Gastroesophageal sphincter (tissue), 4 donors: ENCODE measurements at regions not wholly inside any gene's neighbourhood (a gene's known extent, or its start where the extent isn't known, plus 50 kb on each side); places are given as distances from the start of the nearest gene placed in this dataset.
A peak's percentile ranks its signal among the peaks of the same experiment; 100 is the strongest.

Experiments
- ATAC-seq: fragments of 150-250 bp; one replicate; pipeline ENCODE4 v1.9.1; 2016; ENCODE audit warnings: mild to moderate bottlenecking, moderate library complexity
- H3K27ac ChIP-seq, 4 donors: fragments of 200-600 bp; sonication (generic) in 3 of 4; 1 replicate in 3 of 4; 2 replicates in 1 of 4; pipeline ENCODE4 v1.5.1; 2016 to 2019
- H3K27me3 ChIP-seq: fragments of 200-600 bp; sonication (generic); one replicate; pipeline ENCODE4 v1.5.1; 2019
- H3K36me3 ChIP-seq, 2 donors: fragments of 200-600 bp; sonication (generic); one replicate each; pipeline ENCODE4 v1.5.1; 2019; ENCODE audit warnings: control low read depth in 1 of 2
- H3K4me1 ChIP-seq, 3 donors: fragments of 200-600 bp; sonication (generic); 1 replicate in 2 of 3; 2 replicates in 1 of 3; pipeline ENCODE4 v1.5.1; 2016 to 2019; ENCODE audit warnings: control low read depth in 2 of 3
- H3K4me3 ChIP-seq, 2 donors: fragments of 200-600 bp; sonication (generic); one replicate each; pipeline ENCODE4 v1.5.1; 2019; ENCODE audit warnings: mild to moderate bottlenecking in 1 of 2, moderate library complexity in 1 of 2
- H3K9me3 ChIP-seq, 3 donors: fragments of 200-600 bp; sonication (generic); one replicate each; pipeline ENCODE4 v1.5.1; 2017 to 2019; ENCODE audit warnings: control low read depth in 2 of 3
- EP300 ChIP-seq: sonication (generic); formaldehyde crosslinking; IDR thresholded peaks from one replicate; pipeline ENCODE4 v1.6.1; 2017; ENCODE audit warnings: antibody characterized with exemption, mild to moderate bottlenecking
- POLR2A ChIP-seq, 2 donors: fragments of 450-650 bp; IDR thresholded peaks; one replicate each; pipeline ENCODE4 v1.6.1; 2017; ENCODE audit warnings: antibody characterized with exemption in 2 of 2, mild to moderate bottlenecking in 2 of 2, moderate library complexity in 1 of 2
- POLR2AphosphoS5 ChIP-seq: sonication (generic); formaldehyde crosslinking; IDR thresholded peaks from one replicate; pipeline ENCODE4 v1.6.1; 2017; ENCODE audit warnings: antibody characterized with exemption
- WGBS, 2 donors: methylation state at CpG; one replicate each; pipeline ENCODE4 v1.1.5; 2018; ENCODE audit warnings: low coverage in 1 of 2; 5-methylcytosine and 5-hydroxymethylcytosine counted together
- TF ChIP-seq, protein P1 (sequence below), 4 experiments: fragments of 200-600 bp in 2 of 4; fragments of 450-650 bp in 2 of 4; sonication (generic) in 1 of 4; IDR thresholded peaks; one replicate each; pipeline ENCODE4 v1.5.1; 2017 to 2019; ENCODE audit warnings: antibody characterized with exemption in 4 of 4, mild to moderate bottlenecking in 2 of 4, moderate library complexity in 2 of 4

DNA sequence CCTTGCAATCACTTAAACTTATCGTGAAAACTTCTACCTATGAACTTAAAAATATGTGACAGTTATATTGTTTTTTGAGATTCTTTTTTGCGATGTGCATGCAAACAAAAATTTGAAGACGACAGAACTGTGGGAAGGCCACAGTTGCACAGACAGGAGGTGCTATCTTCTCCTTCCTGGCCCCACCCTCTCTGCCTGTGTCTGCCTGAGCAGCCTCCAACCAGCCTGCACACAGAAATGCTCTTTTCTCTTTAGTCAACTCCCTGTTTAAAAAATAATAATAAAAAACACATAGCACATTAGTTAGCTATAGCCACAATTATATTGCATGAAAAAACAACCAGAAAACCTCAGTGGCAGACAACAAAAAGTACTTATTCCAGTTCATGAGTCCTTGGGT, 212.2 kb downstream of the ZNF621 start:
- WGBS, 2 donors: 82 to 88% methylated on average over 3 of the region's 3 CpGs
- Histone ChIP-seq H3K27ac (no peak overlapping the region), H3K4me3 (no peak overlapping the region), H3K4me1 (no peaks in the 10 kb centered on the region), H3K36me3 (no peaks in the 10 kb centered on the region), H3K27me3 (no peaks in the 10 kb centered on the region), H3K9me3 (no peaks in the 10 kb centered on the region)
- ATAC-seq: no peak
- TF ChIP-seq, protein P1, sequence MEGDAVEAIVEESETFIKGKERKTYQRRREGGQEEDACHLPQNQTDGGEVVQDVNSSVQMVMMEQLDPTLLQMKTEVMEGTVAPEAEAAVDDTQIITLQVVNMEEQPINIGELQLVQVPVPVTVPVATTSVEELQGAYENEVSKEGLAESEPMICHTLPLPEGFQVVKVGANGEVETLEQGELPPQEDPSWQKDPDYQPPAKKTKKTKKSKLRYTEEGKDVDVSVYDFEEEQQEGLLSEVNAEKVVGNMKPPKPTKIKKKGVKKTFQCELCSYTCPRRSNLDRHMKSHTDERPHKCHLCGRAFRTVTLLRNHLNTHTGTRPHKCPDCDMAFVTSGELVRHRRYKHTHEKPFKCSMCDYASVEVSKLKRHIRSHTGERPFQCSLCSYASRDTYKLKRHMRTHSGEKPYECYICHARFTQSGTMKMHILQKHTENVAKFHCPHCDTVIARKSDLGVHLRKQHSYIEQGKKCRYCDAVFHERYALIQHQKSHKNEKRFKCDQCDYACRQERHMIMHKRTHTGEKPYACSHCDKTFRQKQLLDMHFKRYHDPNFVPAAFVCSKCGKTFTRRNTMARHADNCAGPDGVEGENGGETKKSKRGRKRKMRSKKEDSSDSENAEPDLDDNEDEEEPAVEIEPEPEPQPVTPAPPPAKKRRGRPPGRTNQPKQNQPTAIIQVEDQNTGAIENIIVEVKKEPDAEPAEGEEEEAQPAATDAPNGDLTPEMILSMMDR (IDR thresholded peaks at IDR 0.05): no peak
- TF ChIP-seq POLR2A (IDR thresholded peaks at IDR 0.05) (no peak), EP300 (no peak), POLR2AphosphoS5 (no peak)

DNA sequence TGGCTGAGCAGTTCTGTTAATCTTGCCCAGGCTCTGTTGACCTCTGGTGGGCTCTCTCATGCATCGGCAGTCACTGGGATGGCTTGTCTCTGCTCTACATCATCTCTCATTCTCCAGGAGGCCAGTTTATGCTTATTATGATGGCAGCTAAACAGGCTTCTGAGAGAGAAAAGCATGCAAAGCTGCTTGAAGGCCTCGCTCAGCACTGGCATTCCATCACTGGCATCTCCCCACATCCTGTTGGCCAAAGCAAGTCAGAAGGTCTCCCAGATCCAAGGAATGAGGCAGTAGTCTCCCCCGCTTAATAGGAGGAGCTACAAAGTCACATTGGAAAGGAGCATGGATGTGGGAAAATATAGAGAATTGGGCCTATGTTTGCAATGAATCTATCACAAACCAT, 212.6 kb downstream of the ZNF621 start:
- H3K36me3 ChIP-seq: no peaks in the 10 kb centered on the region
- H3K9me3 ChIP-seq: no peaks in the 10 kb centered on the region
- H3K4me1 ChIP-seq: no peaks in the 10 kb centered on the region
- H3K27ac ChIP-seq: no peak overlapping the region
- H3K27me3 ChIP-seq: no peaks in the 10 kb centered on the region
- TF ChIP-seq, protein P1 (IDR thresholded peaks at IDR 0.05): no peak
- TF ChIP-seq POLR2A (IDR thresholded peaks at IDR 0.05) (no peak), EP300 (no peak), POLR2AphosphoS5 (no peak)
- no peak overlapping the region for H3K4me3 ChIP-seq
- WGBS, 2 donors: 82 to 86% methylated on average over 2 to 3 of the region's 3 CpGs
- no peak for ATAC-seq

DNA sequence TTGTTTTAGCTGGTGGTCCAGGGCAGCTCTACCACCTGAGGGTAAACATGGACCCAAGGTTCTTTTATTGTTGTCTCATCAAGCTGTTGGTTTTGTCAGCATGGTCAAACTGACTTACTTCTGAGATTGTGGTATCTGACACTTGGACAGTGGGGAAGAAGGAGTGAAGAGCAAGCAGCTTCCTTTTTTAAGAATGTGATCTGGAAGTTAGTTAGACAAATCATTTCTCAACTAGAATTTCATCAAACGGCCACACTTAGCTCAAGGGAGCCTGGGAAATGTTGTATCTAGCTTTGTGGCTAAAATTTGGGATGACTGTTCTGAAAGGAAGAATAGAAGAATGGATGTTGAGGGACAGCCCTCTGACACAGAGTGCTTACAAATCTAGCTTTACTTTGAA, 215.2 kb downstream of the ZNF621 start:
- no peaks in the 10 kb centered on the region for H3K36me3 ChIP-seq
- TF ChIP-seq, protein P1 (IDR thresholded peaks at IDR 0.05): no peak
- TF ChIP-seq POLR2A (IDR thresholded peaks at IDR 0.05): no peak
- TF ChIP-seq EP300: no peak
- no peak for TF ChIP-seq POLR2AphosphoS5
- 50 to 100% methylated on average over 1 of the region's 1 CpG for WGBS, 2 donors
- H3K9me3 ChIP-seq: no peaks in the 10 kb centered on the region
- ATAC-seq: no peak
- no peaks in the 10 kb centered on the region for H3K27me3 ChIP-seq
- H3K4me1 ChIP-seq: no peaks in the 10 kb centered on the region
- H3K4me3 ChIP-seq: no peak overlapping the region
- no peak overlapping the region for H3K27ac ChIP-seq

DNA sequence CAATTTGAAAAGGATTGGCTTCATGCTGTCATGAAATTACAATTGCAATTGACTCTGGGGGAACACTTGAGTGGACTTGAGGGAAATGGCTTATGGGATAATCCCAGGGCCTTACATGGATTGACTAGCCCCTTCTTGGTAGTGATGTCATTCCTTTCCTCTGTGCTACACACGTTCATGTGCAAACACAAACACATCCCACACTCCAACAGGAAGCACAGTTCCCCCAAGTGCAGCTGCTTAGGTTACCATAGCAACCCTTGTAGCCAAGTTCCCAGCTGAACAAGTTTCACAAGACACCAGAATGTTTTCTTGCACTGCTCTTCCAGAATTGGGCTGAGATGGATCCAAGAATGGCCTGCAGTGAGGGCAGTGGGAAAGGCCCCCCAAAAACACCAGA, 217.0 kb downstream of the ZNF621 start:
- Histone ChIP-seq H3K36me3 (no peaks in the 10 kb centered on the region), H3K9me3 (no peaks in the 10 kb centered on the region), H3K4me1 (no peaks in the 10 kb centered on the region), H3K4me3 (no peak overlapping the region), H3K27me3 (no peaks in the 10 kb centered on the region), H3K27ac (no peak overlapping the region)
- peak; percentile 85 for ATAC-seq
- TF ChIP-seq POLR2AphosphoS5 (no peak), POLR2A (IDR thresholded peaks at IDR 0.05) (no peak), EP300 (no peak)
- TF ChIP-seq, protein P1 (IDR thresholded peaks at IDR 0.05): no peak
- WGBS, 2 donors: 14% methylated on average over 1 of the region's 1 CpG; no CpG with 5 or more reads in 1 of the 2 donors

DNA sequence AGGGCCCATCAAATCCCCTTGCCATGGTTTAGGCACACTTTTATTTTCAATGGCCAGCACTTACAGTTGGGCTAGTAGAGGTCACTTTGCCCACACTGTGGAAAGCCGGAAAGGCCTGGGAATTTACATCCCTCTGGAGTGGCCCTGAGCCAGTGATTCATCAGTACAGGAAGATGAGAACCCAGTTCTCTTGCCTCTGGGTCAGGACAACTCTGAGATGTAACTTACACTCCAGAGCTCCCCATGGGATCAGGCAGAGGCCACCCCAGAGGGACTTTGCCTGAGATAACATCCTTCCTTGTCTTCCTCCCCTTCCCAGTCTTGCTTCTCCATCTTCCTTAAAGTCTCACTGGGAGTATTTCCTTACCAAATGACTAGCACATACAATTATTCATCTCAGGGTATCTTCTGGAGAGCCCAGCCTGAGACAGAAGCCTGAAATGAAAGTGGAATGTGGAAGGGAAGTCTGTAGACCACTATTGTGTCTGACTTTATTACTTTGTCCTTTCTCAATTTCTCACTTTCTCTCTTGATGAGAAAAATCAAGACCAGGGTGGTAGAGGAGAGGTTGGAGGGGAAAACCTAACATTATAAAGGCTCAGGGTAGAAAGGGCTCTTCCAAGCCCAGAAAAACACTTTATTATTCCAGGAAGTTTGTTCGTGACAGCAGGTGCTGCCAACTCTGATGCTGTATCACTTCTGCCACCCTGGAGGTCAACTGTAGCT, 220.8 kb downstream of the ZNF621 start:
- H3K36me3 ChIP-seq: no peaks in the 10 kb centered on the region
- H3K4me1 ChIP-seq: no peaks in the 10 kb centered on the region
- H3K27ac ChIP-seq: no peak overlapping the region
- no peak for ATAC-seq
- H3K27me3 ChIP-seq: no peaks in the 10 kb centered on the region
- no peak overlapping the region for H3K4me3 ChIP-seq
- H3K9me3 ChIP-seq: no peaks in the 10 kb centered on the region
- no peak for TF ChIP-seq POLR2A (IDR thresholded peaks at IDR 0.05)
- TF ChIP-seq, protein P1 (IDR thresholded peaks at IDR 0.05): no peak
- no peak for TF ChIP-seq EP300
- no peak for TF ChIP-seq POLR2AphosphoS5
- 73 to 100% methylated on average over 1 of the region's 2 CpGs for WGBS, 2 donors
